ENCODE measurements at regions not wholly inside any gene's neighbourhood (a gene's known extent, or its start where the extent isn't known, plus 50 kb on each side); places are given as distances from the start of the nearest gene placed in this dataset.

- Histone ChIP-seq H2BK20ac (ENCODE audit: low read length) (no peak overlapping the region), H3K79me2 (ENCODE audit: control insufficient read depth in 1 of 2, insufficient read depth in 2 of 2, low read length in 2 of 2) (no peaks in the 10 kb centered on the region), H3K14ac (ENCODE audit: insufficient read length) (no peak overlapping the region), H2BK120ac (replicated peaks; ENCODE audit: low read depth, low read length) (no peak overlapping the region), H2BK15ac (ENCODE audit: low read length) (no peak overlapping the region), H3K27me3 (replicated peaks in 1 of 4; ENCODE audit: control insufficient read depth in 3 of 4, extremely low read depth in 1 of 4, insufficient read depth in 3 of 4, low read length in 3 of 4) (peaks cover 0 to 32% (median 18%) of the 10 kb centered on the region in 4 experiments; a peak in 5 of 7 replicates), H3K4me2 (ENCODE audit: insufficient read depth in 1 of 2, low read depth in 2 of 2, low read length in 2 of 2) (no peak overlapping the region), H3K4me3 (ENCODE audit: extremely low read depth in 1 of 4, insufficient read depth in 2 of 4, low read depth in 3 of 4, low read length in 4 of 4) (no peak overlapping the region), H2BK12ac (ENCODE audit: low read depth, low read length) (no peak overlapping the region), H3K56ac (replicated peaks; ENCODE audit: insufficient read length, low read depth, low read length) (no peak overlapping the region), H3K9ac (replicated peaks in 1 of 4; ENCODE audit: extremely low read depth in 1 of 4, low read depth in 3 of 4, low read length in 3 of 4) (no peak overlapping the region), H3K18ac (ENCODE audit: extremely low read depth, low read length) (no peak overlapping the region), H3K9me3 (ENCODE audit: insufficient read depth in 2 of 2, low read depth in 1 of 2, low read length in 1 of 2) (no peaks in the 10 kb centered on the region), H3K4me1 (replicated peaks in 1 of 4; ENCODE audit: control insufficient read depth in 3 of 4, insufficient read depth in 4 of 4, low read length in 3 of 4) (peaks cover 0 to 3% (median under 1%) of the 10 kb centered on the region in 4 experiments; a peak in 5 of 7 replicates), H4K8ac (ENCODE audit: extremely low read depth, insufficient read depth, low read length) (no peak overlapping the region), H3K23ac (ENCODE audit: insufficient read length) (no peak overlapping the region), H3K27ac (ENCODE audit: low read depth, low read length) (no peak overlapping the region), H4K5ac (ENCODE audit: insufficient read length, low read depth, low read length) (no peak overlapping the region), H2AFZ (ENCODE audit: low read length) (no peak overlapping the region), H2BK5ac (ENCODE audit: low read depth, low read length) (no peak overlapping the region), H3K4ac (replicated peaks; ENCODE audit: insufficient read length, low read depth, low read length) (no peak overlapping the region), H2AK5ac (ENCODE audit: low read depth, low read length) (no peak overlapping the region), H4K20me1 (replicated peaks in 1 of 2; ENCODE audit: control insufficient read depth in 1 of 2, insufficient read depth in 2 of 2, low read length in 2 of 2) (peaks cover 0 to 4% of the 10 kb centered on the region in 2 experiments), H3K36me3 (ENCODE audit: control insufficient read depth in 2 of 4, insufficient read depth in 4 of 4, low read length in 3 of 4) (no peaks in the 10 kb centered on the region), H3K23me2 (ENCODE audit: low read depth, low read length) (peaks cover 2% of the 10 kb centered on the region; the same call in 1 of the 2 replicates), H3K79me1 (ENCODE audit: low read depth, low read length) (no peaks in the 10 kb centered on the region), H4K91ac (replicated peaks; ENCODE audit: insufficient read length, low read length) (no peak overlapping the region)
- FAIRE-seq, result no peak
- CTCF ChIA-PET (ENCODE audit: partially characterized antibody), result interaction anchor here (0.6 to 8.7 kb wide), 30 partner anchors 9 to 555 kb away, joined by 3 to 106 read pairs (median 5); partner anchors contain the start of gene IAH1
- TF ChIP-seq RFX5 (IDR thresholded peaks at IDR 0.05; ENCODE audit: borderline replicate concordance, low read depth, low read length), result no peak
- TF ChIP-seq EGR1 (IDR thresholded peaks at IDR 0.05; ENCODE audit: borderline replicate concordance, low read depth, low read length), result no peak
- no peak for TF ChIP-seq CTBP2 (IDR thresholded peaks at IDR 0.05; ENCODE audit: borderline replicate concordance, insufficient read depth, insufficient read length, low read length)
- no peak for TF ChIP-seq EP300 (IDR thresholded peaks at IDR 0.05; ENCODE audit: borderline replicate concordance in 1 of 2, low read depth in 2 of 2, low read length in 2 of 2)
- no peak for TF ChIP-seq SP2 (IDR thresholded peaks at IDR 0.05; ENCODE audit: low read length)
- no peak for DNase-seq (ENCODE audit: low read depth in 1 of 2, low spot score in 2 of 2)
- WGBS, 2 experiments (ENCODE audit: extremely low coverage in 1 of 2, insufficient coverage in 1 of 2, insufficient read length in 1 of 2, insufficient replicate concordance in 2 of 2, low coverage in 1 of 2, low lambda C conversion rate in 2 of 2, missing lambda C conversion rate in 1 of 2), result 75% methylated on average over 1 of the region's 1 CpG; no CpG with 5 or more reads in 1 of the 2 experiments
- POLR2A ChIA-PET (ENCODE audit: partially characterized antibody), result no interaction called here
These were observed 62.6 kb upstream of the ASAP2 start for GRCh38 chr2:9144046-9144445.

Measured in H1 (cell line).